CD4-positive, alpha-beta T cell treated with Interleukin-2 at 100 ng/mL for 4 hours (primary cell): ENCODE measurements at regions not wholly inside any gene's neighbourhood (a gene's known extent, or its start where the extent isn't known, plus 50 kb on each side); places are given as distances from the start of the nearest gene placed in this dataset.
"Not testable (repeated sequence)": the region's sequence is repeated elsewhere in the genome, so short reads cannot be mapped to it uniquely, and the experiment has no call there.

Experiments used
- DNase-seq: peaks from one replicate; pipeline ENCODE4 v3.0.0-alpha.2; 2020; ENCODE audit warnings: low spot score

DNA sequence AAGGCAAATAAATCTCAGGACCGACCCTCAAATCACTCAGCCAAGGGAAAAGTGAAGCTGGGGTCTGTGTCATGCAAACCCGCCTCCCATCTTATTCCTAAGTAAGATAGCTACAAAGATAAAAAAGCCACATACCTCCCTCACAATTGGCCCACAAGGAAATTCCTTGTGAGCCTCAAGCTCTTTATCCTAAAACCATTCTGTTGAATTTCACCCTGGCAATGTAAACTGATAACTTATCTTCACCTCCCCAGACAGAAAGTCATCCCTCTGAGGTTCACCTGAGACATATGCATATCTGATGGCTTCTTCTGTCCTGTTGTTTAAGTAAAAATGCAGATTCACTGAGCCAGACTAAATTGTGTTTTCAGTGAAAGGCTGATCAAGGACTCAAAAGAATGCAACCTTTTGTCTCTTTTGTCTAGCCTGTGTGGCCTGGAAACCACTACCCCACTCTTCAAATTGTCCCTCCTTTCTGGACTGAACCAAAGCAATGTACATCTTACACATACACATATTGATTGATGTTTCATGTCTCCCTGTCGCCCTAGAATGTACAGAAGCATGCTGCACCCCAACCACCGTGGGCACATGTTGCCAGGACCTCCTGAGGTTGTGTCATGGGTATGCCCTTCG, 91.3 kb downstream of the MFAP3L start:
- DNase-seq, result no peak

DNA sequence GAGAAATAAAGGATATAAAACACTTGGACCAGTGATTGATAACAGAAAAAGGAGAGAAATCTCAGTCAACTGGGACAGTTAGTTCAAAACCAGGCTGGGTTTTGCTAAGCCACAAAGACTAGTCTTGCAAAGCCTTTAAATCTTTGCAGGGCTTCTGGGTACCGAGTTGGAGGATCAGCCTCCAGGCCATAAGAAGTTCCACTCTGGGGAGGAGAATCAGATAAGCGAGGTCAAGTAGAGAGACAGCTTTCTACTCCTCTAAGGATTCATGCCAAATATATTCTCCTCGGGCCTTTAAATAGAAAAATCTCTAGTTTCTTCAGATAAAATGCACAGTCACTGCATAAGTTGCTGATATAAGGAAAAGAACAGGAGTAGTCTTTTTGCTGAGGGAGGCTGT, 92.7 kb downstream of the MFAP3L start:
- DNase-seq, result no peak

DNA sequence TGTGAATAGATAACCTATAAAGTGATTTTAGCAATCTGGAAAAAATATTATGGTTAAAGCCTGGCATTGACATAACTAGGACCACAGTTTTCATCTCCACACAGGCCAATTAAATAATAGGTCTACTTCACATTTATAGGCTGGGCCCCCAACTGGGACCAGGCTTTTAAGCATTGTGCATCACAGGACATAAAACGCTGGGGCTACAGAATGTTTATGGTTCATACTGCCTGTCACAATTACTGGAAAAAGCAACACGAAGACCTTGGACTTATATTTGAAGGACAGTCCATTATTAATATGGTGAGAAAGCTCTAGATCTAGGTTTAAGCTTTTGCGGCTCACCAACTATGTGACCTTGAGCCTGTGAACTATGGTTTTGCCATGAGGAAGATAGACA, 94.2 kb downstream of the MFAP3L start:
- no peak for DNase-seq

DNA sequence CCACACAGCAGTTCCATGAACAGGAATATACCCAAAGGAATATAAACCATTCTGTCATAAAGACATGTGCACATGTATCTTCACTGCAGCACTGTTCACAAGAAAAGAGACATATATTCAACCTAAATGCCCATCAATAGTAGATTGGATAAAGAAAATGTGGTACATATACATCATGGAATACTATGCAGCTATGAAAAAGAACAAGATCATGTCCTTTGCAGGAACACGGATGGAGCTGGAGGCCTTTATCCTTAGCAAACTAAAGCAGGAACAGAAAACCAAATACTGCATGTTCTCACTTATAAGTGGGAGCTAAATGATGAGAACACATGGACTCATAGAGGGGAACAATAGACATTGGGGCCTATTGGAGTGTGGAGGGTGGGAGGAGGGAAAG, 95.4 kb downstream of the MFAP3L start:
- DNase-seq, result not testable (repeated sequence)

DNA sequence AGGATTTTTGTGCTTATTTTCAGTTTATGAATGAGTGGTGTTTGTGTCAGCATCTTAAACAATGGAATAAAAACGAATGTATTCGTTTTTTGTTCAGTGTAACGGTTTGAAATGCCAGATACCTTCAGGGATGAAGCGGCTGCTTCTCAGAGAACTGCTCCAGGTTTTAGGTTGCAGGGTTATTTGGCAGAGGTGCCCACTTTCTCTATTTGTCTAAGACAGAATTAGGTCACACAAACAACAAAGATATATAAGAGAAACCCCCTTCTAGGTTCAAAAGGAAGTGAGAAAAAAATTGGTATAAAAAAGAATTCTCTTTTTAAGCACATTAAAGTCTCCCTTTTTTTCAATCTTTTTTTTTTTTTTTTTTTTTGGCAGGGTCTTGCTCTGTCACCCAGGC, 98.9 kb downstream of the MFAP3L start:
- no peak for DNase-seq

DNA sequence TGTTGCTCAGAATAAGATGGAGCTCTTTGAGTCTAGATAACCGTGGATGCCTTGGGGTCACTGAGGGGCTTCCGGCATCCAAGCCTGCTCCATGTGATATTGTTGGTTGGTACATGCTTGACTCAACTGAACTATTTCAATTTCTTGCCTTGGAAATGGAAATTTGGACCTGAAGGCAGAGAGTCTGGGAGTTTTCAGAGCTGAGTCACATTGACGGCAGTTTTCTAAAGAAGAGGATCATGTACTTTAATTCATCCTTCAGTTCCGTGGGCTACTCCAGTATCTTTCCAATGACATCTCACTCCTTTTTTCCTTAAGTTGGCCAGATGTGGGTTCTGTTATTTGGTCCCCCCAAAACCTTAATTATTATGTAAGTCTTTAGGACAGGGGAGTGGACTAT, 100.5 kb downstream of the MFAP3L start:
- DNase-seq, result no peak

DNA sequence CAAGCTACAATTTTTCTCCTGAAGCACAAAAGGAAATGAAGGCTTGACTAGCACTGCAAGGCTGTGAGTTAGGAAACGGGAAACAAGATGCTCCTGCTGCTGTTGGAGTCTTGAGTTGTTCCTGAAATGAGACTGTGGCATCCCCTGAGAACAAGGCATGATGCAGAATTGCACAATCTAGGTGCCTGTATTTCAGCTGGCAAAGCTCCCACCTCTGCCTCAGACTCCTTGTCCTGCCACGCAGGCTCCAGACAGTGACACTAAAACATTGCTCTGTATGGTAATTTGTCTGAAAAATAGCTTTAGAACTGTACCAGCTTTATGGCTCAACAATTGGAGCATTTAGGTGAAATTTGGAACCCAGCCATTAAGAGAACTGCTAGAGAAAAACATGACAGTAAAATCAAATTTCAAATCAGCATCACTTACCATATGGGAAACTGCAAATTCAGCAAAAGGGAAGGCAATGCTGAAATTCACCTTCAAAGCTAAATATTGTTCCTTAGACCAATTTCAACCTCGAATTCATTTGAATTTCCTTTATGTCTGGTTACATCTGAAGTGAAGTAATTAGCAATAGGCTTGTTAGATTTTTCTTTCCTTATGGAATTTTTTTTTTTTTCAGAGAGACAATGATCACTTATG, 103.4 kb downstream of the MFAP3L start:
- DNase-seq, result no peak

- no peak for DNase-seq
Observed at GRCh38 chr4:169921732-169922131, 104.5 kb downstream of the MFAP3L start.

- DNase-seq, result no peak
Observed at GRCh38 chr4:169921237-169921636, 105.0 kb downstream of the MFAP3L start.

- DNase-seq, result not testable (repeated sequence)
Observed at GRCh38 chr4:169919194-169920124, 106.7 kb downstream of the MFAP3L start.

DNA sequence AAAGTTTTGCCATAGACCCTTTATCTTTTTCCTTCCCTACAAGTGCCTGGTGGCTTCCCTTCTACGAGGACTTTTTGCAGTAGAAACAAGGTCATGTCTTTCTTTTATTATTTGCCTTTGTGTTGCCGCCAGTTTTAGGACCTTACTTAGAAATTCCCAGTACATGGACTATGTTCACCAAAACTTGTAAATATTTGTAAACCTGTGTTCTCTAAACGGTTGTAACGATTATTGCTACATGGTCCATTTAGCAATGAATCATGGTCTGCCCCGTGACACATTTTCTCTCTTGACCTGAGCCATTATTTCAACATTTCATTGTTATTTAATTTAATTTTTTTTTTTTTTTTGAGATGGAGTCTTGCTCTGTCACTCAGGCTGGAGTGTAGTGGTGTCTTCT, 110.7 kb downstream of the MFAP3L start:
- no peak for DNase-seq

- no peak for DNase-seq
Observed at GRCh38 chr4:169914866-169915265, 111.3 kb downstream of the MFAP3L start.

GRCh38 chr4:169912996-169913395, 113.2 kb downstream of the MFAP3L start:
- no peak for DNase-seq

GRCh38 chr4:169909897-169910296, 116.3 kb downstream of the MFAP3L start:
- DNase-seq, result no peak

GRCh38 chr4:169909479-169909878, 116.7 kb downstream of the MFAP3L start:
- no peak for DNase-seq

DNA sequence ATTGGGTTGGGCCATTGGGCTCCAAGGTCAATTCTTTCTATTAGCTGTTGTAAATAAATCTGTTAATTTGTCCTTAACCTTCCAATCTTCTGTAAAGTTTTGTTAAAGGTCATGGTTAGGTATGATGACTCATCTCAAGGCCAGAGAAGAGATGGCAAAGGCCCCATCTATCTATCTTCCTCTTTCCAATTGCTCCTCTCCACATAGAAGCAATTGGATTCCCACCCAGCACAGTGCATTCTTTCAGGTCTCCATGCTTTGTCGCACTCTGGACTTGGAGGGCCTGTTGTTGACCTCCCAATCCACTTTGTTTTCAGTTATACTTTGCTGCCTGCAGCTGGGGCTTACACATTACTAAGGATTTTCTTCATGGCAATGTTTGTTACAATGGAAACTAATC, 118.5 kb downstream of the MFAP3L start:
- no peak for DNase-seq

DNA sequence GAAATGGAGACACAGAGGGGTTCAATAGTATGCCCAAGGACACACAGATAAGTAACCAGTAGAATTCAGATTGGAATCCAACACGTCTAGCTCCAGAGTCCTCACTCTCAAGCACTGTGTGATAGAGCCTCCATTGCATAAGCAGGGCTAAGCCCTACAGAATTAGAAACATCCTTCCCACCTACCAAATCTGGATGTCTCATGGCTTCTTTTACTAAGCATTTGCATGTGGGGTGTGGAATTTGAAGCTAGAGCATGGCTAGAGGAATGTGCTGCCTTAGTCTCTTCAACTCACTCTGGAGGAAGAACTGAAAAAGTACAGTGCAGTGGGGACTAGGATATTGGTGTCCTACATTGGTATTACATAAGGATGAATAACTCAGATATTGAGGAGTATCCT, 119.4 kb downstream of the MFAP3L start:
- DNase-seq, result no peak

DNA sequence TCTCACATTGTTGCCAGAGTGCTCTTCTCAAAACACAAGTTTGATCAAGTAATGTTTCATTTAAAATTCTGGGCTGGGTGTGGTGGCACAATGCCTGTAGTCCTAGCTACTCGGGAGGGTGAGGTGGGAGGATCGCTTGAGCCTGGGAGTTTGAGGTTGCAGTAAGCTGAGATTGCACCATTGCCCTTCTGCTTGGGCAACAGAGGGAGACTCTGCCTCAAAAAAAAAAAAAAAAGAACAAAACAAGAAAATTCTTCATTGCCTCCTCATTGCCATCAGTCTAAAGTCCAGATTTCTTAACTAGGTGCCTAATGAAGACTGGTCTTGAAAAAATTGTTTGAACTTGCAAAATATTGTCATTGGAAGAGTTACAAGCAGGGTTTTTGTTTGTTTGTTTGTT, 120.1 kb downstream of the MFAP3L start:
- no peak for DNase-seq

DNA sequence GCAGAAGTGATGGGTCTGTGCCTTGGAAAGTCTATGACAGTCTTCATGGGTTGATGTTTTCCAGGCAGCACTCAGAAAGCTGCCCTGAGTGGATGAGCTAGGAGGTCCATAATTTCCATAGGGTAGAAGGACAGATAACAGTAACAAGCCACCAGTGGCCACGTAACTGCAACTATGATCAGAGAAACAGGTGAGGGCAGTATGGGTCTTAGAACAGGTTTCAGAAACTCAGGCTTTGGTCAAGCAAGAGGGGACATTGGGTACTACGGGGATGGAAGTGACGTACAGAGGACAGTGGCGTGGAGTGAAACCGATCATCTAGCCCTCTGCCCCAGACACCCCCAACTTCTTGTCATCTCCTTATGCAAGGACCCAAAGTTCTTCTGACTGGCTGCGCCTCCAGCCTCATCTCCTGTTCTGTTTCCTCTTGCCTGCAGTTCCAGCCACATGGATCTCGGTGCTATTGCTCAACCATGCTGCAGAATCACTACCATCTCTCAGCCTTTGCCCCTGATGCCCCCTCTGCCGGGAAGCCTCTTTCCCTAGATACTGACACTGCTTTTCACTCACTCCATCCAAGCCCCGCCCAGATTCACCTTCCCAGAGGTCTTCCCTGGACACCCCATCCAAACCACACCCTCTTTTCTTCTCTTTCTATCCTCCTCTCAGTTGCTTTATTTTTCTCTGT, 123.4 kb downstream of the MFAP3L start:
- no peak for DNase-seq

DNA sequence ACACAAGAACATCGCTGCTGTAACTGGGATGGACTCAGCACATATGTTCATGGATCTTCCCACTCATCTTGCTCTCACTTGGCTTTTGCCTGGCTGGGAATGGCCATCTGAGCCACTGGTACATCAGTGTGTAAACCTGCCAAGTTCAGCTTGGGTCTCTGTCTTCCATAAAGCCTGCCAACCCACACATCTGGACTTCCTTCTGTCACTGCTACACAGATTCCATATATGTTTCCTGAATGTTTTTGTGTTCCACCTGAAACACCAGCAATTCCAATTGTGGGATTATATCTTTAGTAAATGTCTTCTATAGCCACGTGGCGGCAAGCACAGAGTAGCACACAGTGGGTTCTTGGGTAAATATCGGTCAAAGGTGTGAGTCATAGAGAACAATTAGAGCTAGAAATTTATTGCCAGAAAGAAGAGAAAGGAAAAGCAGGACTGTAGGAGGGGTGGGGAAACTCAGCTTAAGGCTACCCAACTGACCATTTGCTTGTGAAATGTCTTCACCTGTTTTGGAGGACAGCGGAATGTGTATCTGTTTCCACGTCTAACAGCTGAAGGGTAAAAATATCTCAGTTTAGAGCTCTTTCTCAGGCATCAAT, 125.9 kb downstream of the MFAP3L start:
- no peak for DNase-seq

- no peak for DNase-seq
Observed at GRCh38 chr4:169899295-169899694, 126.9 kb downstream of the MFAP3L start.

DNA sequence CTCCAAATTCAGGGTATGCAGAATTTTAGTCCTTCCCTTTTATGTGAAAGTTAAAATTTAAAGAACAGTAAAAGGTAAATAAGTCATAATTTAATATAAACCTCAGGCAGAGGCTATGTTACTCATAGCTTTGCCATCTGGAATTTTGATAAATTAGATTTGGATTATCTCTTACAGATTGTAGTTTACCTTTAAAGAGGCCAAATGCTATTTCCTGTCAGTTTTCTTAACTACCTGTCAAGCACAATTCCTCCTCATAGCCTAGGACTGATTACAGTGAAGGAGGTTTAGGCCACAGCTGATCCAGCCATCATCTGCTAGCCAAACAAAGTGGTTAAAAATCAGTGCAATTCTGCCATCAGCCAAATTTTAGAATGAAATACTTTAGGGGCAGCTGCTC, 128.1 kb downstream of the MFAP3L start:
- no peak for DNase-seq
